PC-9 (cell line): ENCODE measurements at regions not wholly inside any gene's neighbourhood (a gene's known extent, or its start where the extent isn't known, plus 50 kb on each side); places are given as distances from the start of the nearest gene placed in this dataset.
A peak's percentile ranks its signal among the peaks of the same experiment; 100 is the strongest.

ENCODE experiments used
- BruUV-seq: library from RNA; stranded (reverse); fragments of 400-500 nt; replicated peaks from 2 replicates; lab custom pipeline; 2021; lab: Mats Ljungman, UMichigan
- CTCF ChIA-PET: fragments of 300-600 bp; sonication (Branson Sonifier 250); formaldehyde crosslinking; loops from one replicate; lab custom pipeline; 2022; ENCODE audit warnings: antibody characterized with exemption; lab: Charles Lee
- POLR2A ChIA-PET: fragments of 300-600 bp; sonication (Branson Sonifier 250); formaldehyde crosslinking; loops from one replicate; lab custom pipeline; 2022; ENCODE audit warnings: antibody characterized with exemption; ENCODE audit not compliant: unreplicated experiment; lab: Charles Lee
- DNase-seq, 2 experiments: peaks; one replicate each; pipeline versions ENCODE4 v3.0.0 to v3.0.0-alpha.2; 2015 to 2022; ENCODE audit warnings: mixed read lengths in 1 of 2
- H2AFZ ChIP-seq: fragments of 200-600 bp; sonication (generic); 2 replicates; pipeline ENCODE4 v1.8.1; 2017; ENCODE audit warnings: antibody characterized with exemption
- H3F3A ChIP-seq: fragments of 200-600 bp; sonication (generic); 2 replicates; pipeline ENCODE4 v1.8.1; 2017; ENCODE audit warnings: antibody characterized with exemption, mild to moderate bottlenecking, low read depth; ENCODE audit not compliant: insufficient read depth
- H3K27ac ChIP-seq: fragments of 200-600 bp; sonication (generic); 2 replicates; pipeline ENCODE4 v1.6.1; 2016; ENCODE audit warnings: mixed run types
- H3K27me3 ChIP-seq: fragments of 200-600 bp; sonication (generic); 2 replicates; pipeline ENCODE4 v1.6.1; 2016; ENCODE audit warnings: low read depth, mixed run types; ENCODE audit not compliant: insufficient read depth
- H3K36me3 ChIP-seq: fragments of 200-600 bp; sonication (generic); 2 replicates; pipeline ENCODE4 v1.6.1; 2016; ENCODE audit warnings: low read depth, mixed run types
- H3K4me1 ChIP-seq: fragments of 200-600 bp; sonication (generic); replicated peaks from 2 replicates; pipeline ENCODE4 v1.6.1; 2016; ENCODE audit warnings: mixed run types; ENCODE audit not compliant: insufficient read depth
- H3K4me2 ChIP-seq: fragments of 200-600 bp; sonication (generic); 2 replicates; pipeline ENCODE4 v1.6.1; 2017; ENCODE audit warnings: mixed run types
- H3K4me3 ChIP-seq: fragments of 200-600 bp; sonication (generic); 2 replicates; pipeline ENCODE4 v1.6.1; 2016; ENCODE audit warnings: mixed run types
- H3K79me2 ChIP-seq: fragments of 200-600 bp; sonication (generic); 2 replicates; pipeline ENCODE4 v1.6.1; 2017; ENCODE audit warnings: low read depth, mixed run types
- H3K9me2 ChIP-seq: fragments of 200-600 bp; sonication (generic); 2 replicates; pipeline ENCODE4 v1.8.1; 2017; ENCODE audit warnings: mild to moderate bottlenecking; ENCODE audit not compliant: insufficient read depth
- H3K9me3 ChIP-seq: fragments of 200-600 bp; sonication (generic); 2 replicates; pipeline ENCODE4 v1.8.1; 2016; ENCODE audit warnings: low read depth; ENCODE audit not compliant: insufficient read depth
- H4K20me1 ChIP-seq: fragments of 200-600 bp; sonication (generic); 2 replicates; pipeline ENCODE4 v1.8.1; 2017; ENCODE audit not compliant: insufficient read depth
- CTCF ChIP-seq: fragments of 200-600 bp; sonication (generic); conservative IDR thresholded peaks from 2 replicates; pipeline ENCODE4 v1.6.1; 2017; ENCODE audit warnings: mixed run types, antibody characterized with exemption, mild to moderate bottlenecking, moderate library complexity
- EZH2 ChIP-seq: fragments of 200-600 bp; sonication (generic); IDR thresholded peaks from 2 replicates; pipeline ENCODE4 v1.8.0; 2017; ENCODE audit warnings: antibody characterized with exemption, low read depth
- intact Hi-C: fragments of 100-400 bp; cut with micrococcal nuclease; formaldehyde crosslinking; loops from one replicate; pipeline ENCODE4 v1.10.0; 2022; ENCODE audit not compliant: unreplicated experiment

DNA sequence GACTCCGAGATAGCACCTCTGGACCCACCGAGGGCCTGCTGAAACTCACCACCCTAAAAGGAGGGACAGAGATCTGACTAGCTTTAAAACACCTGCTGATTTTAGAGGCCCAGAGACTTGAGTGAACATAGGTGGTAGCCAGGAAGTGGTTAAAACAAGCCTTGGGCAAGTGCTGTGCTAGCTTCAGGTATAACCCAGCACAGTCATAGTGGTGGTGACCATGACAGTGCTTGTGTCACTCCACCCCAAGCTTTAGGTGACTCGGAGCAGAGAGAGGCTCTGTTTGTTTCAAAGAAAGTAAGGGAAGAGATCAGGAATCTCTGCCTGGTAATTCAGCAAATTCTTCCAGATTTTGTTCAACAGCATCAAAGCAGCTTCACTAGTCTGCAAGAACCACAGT is 641.1 kb upstream of the BCHE start:
- Histone ChIP-seq H3K27ac (no peak overlapping the region), H4K20me1 (no peaks in the 10 kb centered on the region), H3F3A (no peaks in the 10 kb centered on the region), H3K9me3 (no peaks in the 10 kb centered on the region), H3K9me2 (peaks cover 4% of the 10 kb centered on the region; the same call in 1 of the 2 replicates), H3K36me3 (no peaks in the 10 kb centered on the region), H3K27me3 (no peaks in the 10 kb centered on the region), H2AFZ (peak overlapping the region; percentile 67; the same call in 1 of the 2 replicates), H3K4me3 (no peak overlapping the region), H3K4me1 (no peaks in the 10 kb centered on the region), H3K79me2 (no peaks in the 10 kb centered on the region), H3K4me2 (no peak overlapping the region)
- intact Hi-C loops, result no loop called here
- POLR2A ChIA-PET, result no interaction called here
- CTCF ChIA-PET, result no interaction called here
- TF ChIP-seq CTCF (no peak), EZH2 (no peak)
- no TSS peak for BruUV-seq
- no peak for DNase-seq

GRCh38 chr3:166473501-166473900 is 636.3 kb upstream of the BCHE start:
- ChIA-PET CTCF (no interaction called here), POLR2A (no interaction called here)
- no peak for DNase-seq
- H3K4me3 ChIP-seq, result no peak overlapping the region
- H4K20me1 ChIP-seq, result no peaks in the 10 kb centered on the region
- no peak overlapping the region for H3K27ac ChIP-seq
- no peaks in the 10 kb centered on the region for H3K4me1 ChIP-seq
- no peaks in the 10 kb centered on the region for H3K79me2 ChIP-seq
- H3K9me2 ChIP-seq, result no peaks in the 10 kb centered on the region; the same call in 1 of the 2 replicates
- no peaks in the 10 kb centered on the region for H3K9me3 ChIP-seq
- TF ChIP-seq EZH2 (no peak), CTCF (no peak)
- H3K36me3 ChIP-seq, result no peaks in the 10 kb centered on the region
- H3K4me2 ChIP-seq, result no peak overlapping the region
- H3K27me3 ChIP-seq, result no peaks in the 10 kb centered on the region
- BruUV-seq, result no TSS peak
- no peaks in the 10 kb centered on the region for H3F3A ChIP-seq
- H2AFZ ChIP-seq, result no peak overlapping the region
- intact Hi-C loops, result no loop called here

DNA sequence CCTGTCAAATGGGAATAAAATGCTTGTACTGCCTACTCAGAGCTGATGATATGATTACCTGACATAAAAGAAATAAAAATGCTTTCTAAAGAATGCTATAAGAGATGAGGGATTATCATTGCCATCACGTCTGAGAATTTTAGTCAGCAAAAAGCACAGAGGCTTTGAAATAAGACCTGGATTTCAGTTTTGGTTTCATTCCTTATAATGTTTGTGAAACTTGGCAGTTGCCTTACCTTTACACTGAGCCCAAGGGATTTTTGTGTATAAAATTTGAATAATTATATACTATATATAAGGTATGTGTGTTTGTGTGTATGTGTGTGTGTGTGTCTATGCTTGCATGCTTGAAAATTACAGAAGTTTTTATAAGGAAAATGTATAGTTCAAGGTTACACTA is 634.8 kb upstream of the BCHE start:
- H3K36me3 ChIP-seq, result no peaks in the 10 kb centered on the region
- intact Hi-C loops, result no loop called here
- H3K27me3 ChIP-seq, result no peaks in the 10 kb centered on the region
- H3K79me2 ChIP-seq, result no peaks in the 10 kb centered on the region
- POLR2A ChIA-PET, result no interaction called here
- no peaks in the 10 kb centered on the region; the same call in 1 of the 2 replicates for H3K9me2 ChIP-seq
- H3K27ac ChIP-seq, result no peak overlapping the region
- no peaks in the 10 kb centered on the region for H4K20me1 ChIP-seq
- H3K9me3 ChIP-seq, result no peaks in the 10 kb centered on the region
- no TSS peak for BruUV-seq
- CTCF ChIA-PET, result no interaction called here
- no peak overlapping the region for H3K4me3 ChIP-seq
- DNase-seq, result no peak
- no peaks in the 10 kb centered on the region for H3K4me1 ChIP-seq
- no peak overlapping the region for H2AFZ ChIP-seq
- no peak for TF ChIP-seq EZH2
- TF ChIP-seq CTCF, result no peak
- no peak overlapping the region for H3K4me2 ChIP-seq
- H3F3A ChIP-seq, result no peaks in the 10 kb centered on the region
